Cerebellar nuclear complex (tissue), 1 donor: ENCODE measurements at regions not wholly inside any gene's neighbourhood (a gene's known extent, or its start where the extent isn't known, plus 50 kb on each side); places are given as distances from the start of the nearest gene placed in this dataset.

Experiments
- DNase-seq, 2 experiments: peaks; one replicate each; lab custom pipeline; 2025; lab: John Stamatoyannopoulos, UW

DNA sequence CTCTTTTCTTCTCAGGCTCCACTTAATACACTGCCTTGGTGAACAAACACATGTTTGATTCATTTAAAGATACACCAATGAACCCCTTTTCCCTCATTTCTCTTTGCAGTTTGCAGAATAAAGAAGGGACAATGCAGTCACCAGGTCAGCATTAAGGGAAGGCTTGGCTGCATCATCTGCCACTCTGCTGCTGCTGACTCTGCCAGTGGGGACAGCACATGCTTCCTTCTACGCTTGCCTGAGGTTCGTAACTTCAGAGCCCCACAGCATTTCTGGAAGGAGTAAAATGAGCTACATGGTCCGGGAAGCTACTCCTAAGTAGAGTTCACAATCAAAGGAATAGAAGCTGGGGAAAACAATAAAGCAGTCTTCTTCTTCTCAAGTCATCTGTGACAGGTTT, 178.9 kb upstream of the GATB start:
- peak in 1 of 2 experiments; percentile 18 for DNase-seq

- no peak for DNase-seq
Measured at GRCh38 chr4:151935411-151935810, 174.6 kb upstream of the GATB start.

DNA sequence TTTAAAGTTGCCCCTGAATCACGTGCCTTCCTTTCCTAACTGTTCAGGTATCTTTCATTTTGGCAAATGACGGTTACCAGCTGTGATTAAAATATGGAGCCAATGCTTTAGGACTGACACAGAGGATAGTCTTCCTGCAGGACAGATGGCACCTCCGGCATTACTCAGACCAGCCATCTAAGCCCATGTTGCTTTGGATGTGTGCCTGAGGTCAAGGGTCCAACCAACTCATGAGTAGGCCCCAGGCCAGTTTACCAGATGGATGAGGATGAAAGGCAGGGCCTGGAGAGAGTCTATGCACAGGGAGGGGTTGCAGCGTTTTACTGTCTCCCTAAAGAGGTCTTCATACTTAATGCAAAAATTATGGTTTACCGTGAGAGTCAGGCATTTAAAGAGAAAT, 174.0 kb upstream of the GATB start:
- peak; percentile 94 to 96 for DNase-seq

DNA sequence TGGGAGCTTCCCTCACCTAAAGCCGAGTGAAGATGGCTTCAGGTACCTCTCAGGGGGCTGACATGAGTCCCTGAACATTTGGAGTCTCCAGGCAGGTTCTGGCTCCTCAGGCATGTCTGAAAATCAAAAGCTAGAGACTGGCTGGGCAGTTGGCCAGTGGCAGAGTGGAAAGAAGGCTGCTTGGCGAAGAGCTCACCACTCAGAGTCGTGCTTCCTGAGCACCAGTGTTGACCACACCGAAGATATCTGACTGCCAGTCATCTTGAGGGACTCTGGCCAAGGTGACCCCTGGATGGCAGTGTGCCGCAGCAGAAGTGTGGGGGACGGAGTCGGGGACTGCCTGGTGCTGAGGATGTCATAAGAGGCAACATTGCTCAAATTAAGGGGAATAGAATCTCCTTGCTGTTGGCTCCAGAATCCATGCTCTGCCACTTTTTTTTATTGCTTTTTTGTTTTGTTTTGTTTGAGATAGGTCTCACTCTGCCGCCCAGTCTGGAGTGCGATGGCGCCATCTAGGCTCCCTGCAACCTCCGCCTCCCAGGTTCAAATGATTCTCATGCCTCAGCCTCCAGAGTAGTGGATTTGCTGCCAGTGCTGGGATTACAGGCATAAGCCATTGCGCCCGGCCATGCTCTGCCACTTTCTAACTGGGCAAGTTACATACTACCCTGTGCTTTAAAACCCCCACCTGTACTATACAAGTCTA, 172.5 kb upstream of the GATB start:
- DNase-seq, result peak; percentile 68

DNA sequence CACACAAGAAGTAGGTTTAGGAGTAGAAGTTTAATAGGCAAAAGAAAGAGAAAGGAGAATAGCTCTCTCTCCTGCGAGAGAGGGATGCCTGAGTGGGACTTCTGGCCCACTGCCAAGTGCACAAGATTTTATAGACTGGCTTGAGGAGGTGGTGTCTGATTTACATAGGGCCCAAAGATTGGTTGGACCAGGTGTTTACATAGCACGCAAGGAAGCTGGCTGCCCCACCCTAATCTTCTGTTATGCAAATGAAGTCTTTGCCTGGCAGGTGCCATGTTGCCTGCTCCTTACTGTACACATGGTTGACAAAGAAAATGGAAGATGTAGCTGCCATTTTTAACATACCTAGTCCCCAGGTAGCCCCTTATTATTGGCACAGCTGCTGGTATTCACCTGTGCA, 170.8 kb upstream of the GATB start:
- no peak for DNase-seq

GRCh38 chr4:151930372-151930771, 169.6 kb upstream of the GATB start:
- no peak for DNase-seq

DNA sequence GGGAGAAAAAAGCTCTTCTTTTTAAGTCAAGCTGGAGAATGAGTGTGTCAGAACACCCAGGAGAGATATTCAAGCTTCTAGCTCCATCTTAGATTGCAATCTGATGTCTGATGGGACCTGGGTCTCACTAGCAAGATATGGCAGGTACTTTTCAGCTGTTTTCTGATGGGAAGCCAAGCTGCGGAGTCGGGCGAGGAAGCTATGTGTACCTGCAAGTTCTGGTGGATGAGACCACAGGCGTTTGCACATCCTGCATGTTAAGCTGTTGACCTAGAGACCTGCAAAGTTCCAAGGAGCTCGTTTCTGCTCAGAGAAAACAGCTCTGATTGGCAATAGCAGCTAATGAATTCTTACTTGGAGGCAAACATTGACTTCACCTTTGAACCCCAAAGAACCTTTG, 167.3 kb upstream of the GATB start:
- DNase-seq, result no peak

DNA sequence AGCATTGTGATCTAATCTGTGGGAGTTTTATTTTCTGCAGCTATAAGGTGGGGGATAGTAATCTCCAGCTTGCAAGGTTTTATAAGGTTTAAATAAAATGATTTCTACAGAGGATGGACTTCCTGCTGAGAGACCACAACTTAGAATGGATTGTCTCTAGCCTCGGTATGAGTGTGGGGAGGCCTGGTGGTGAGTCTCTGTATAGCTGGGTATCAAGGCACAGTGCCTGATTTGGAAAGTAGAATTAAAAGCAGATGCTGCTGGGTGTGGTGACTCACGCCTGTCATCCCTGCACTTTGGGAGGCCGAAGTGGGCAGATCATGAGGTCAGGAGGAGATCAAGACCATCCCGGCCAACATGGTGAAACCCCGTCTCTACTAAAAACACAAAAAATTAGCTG, 162.0 kb upstream of the GATB start:
- no peak for DNase-seq

GRCh38 chr4:151922306-151922705, 161.5 kb upstream of the GATB start:
- no peak for DNase-seq

- no peak for DNase-seq
Measured at GRCh38 chr4:151921811-151922210, 161.0 kb upstream of the GATB start.

DNA sequence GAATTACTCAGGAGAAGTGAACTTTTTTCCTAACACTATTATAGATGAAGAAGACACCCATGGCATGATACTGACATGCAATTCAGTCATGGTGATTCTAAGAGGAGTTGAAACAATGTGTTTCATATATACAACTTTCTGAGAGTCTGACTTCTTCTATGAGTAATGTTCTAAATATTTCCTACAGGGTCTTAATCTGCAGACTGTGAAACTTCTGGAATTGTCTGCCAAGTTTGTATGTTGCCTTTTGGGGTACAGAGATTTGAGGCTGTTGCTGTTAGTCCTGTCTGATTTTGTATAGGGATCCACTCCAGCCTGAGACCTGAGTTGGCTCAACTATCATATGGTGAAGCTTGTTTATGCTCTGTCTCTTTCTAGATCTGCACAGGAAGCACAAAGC, 160.6 kb upstream of the GATB start:
- DNase-seq, result no peak

DNA sequence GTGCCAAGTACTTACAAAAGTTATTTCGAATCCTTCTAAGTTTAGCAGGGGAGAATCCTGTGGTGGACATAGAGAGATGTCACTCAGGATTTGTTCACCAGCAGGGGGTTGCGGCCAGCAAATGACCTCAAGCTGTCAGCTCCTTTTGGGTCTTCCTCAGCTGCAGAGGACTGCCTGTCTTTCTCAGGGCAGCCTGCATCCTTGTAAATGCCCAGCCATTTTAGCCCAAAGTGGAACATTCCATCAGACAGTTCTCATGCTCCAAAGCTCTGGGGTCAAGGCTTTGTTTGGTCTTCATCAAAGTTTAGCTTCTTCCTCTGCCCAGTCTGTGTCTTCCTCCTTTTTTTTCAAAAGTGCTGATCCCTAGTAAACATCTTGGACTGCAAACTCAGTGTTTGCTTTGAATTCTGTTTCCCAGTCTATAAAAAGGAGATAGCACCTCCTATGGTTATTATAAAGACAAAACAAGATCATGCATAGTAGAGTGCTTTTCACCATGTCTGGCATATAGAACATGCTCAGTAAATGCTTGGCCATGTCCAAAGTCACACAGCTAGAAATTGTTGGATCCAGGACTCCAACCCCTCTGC, 156.4 kb upstream of the GATB start:
- no peak for DNase-seq

DNA sequence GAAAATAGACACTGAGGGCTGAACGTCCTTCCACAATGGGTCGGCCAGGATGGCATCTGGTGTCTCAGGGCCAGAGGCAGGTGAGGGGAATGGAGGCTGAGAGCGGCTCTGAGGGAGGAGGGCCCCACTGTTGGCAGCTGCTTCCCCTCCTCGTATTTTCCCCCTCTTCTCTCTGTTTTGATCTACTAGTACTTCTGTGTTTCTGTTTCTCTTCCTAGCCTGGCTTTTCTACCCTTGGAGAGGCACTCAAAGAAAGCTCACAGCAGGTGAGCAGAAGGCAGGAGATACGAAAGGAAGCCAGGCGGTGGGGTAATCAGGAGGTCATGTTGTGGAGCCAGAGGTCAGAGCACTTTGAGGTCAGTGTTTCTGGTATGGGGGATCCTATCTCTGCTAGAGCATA, 151.8 kb upstream of the GATB start:
- no peak for DNase-seq

GRCh38 chr4:151911970-151912369, 151.2 kb upstream of the GATB start:
- DNase-seq, result no peak

DNA sequence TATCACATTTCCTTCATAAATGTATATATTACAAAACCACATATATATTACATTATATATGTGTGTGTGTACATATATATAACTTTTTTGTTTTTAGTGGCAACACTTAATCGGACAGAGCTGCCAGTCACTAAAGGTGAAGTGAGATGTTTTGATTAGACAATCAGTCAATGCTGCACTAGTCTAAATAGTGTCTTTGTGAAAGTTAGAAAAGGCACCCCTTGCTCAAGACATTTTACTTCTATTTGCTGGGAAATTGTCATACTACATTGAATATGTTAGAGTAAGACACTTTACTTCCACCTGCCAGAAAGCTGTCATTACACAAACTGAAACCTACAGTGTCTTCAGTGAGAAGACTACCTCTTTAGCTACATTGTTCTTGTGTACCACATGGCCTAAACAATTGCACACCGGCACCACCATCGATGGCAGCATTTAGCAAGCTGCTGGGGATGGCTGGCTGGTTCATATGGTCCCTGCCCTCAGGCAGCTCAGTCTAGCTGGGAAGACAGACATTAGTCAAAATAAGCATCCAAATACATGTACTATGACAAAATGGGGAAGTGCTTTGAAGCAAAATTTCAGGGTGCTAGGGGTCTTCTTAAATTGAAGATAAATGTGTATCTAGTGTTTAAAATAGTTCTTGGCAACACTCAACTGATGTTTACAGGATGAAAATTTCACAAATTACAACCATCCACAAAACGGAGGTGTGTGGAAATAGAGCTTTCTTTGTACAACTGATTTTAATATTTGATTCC, 148.1 kb upstream of the GATB start:
- no peak for DNase-seq

DNA sequence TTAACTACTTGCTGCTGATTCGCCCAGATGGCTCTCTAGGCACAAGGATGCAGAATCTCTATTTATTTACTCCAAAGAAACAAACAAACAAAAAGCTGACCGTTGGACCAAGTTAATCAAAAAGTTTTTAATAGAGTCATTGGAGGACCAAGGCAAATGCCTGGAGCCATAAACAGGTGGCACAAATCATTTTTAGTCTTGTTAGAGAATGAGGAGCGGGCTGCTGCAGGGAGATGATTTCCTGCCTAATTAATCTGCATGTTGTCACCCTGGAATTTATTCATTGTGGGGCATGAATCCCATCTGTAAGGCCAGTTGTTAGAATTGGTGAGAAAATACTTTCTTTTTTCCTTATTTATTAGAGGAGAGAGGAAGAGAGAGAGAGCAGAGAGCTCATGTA, 147.4 kb upstream of the GATB start:
- no peak for DNase-seq

DNA sequence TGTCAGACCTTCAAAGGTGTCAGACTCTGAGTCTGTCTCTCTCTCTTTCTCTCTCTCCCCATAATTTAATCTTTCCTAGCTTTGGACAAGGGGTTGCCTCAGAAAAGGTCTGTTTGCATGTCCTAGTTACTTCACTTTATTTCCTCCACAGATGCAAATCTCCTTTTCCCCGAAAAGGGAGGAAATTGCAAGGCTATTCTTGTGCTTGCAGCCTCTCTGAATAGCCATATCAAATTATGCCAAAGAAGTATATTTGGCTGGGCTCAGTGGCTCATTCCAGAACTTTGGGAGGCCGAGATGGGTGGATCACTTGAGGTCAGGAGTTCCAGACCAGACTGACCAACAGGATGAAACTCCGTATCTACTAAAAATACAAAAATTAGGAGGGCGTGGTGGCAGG, 145.6 kb upstream of the GATB start:
- DNase-seq, result no peak

DNA sequence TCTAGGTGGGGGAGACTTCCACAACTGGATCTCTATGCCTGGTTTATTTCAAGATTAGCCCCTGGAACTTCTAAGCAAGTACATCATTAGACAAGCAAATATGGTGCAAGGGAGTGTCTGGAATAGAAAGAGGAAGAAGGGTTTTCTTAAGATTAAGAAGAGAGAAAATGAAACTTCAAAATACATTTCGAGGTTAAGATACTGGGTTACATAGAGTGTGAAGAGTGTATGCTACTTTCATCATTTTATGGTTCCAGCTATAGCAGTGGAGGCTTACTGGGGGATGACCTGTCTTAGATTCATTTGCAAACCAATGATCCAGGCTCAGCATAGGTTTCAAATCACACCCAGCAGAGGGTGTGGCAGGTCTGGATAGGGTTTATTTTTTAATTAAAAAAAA, 144.4 kb upstream of the GATB start:
- no peak for DNase-seq

DNA sequence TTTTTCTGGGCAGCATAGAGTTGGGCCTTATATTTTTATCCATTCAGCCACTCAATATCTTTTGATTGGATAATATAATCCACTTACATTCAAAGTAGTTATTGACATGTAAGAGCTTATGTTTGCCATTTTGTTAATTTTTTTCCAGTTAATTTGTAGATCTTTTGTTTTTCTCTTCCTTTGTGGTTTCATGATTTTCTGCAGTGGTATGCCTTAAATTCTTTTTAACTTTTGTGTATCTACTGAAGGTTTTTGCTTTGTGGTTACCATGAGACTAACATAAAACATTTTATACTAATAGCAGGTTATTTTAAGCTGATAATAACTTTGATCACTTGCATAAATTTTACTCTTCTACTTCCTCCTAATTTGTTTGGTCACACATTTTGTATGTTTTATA, 140.8 kb upstream of the GATB start:
- DNase-seq, result no peak

DNA sequence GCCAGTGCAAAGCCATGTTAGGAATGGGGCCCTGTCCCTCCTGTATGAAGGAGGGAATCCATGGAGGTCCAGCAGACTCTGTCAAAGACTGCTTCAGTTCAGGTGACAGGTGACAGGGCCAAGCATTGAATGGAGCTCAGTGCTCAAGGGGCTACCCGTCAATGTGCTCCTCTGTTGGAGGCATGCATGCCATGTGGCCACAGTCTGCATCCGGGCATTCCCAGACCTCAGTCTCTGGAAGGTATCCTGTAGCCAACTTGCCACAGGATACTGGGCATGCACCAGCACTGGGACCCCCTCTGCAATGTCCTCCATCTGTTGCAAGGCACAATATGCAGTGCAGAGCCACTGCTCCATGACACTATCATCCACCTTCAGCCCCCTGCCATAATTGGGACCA, 136.1 kb upstream of the GATB start:
- no peak for DNase-seq

GRCh38 chr4:151895671-151896070, 134.9 kb upstream of the GATB start:
- DNase-seq, result no peak

DNA sequence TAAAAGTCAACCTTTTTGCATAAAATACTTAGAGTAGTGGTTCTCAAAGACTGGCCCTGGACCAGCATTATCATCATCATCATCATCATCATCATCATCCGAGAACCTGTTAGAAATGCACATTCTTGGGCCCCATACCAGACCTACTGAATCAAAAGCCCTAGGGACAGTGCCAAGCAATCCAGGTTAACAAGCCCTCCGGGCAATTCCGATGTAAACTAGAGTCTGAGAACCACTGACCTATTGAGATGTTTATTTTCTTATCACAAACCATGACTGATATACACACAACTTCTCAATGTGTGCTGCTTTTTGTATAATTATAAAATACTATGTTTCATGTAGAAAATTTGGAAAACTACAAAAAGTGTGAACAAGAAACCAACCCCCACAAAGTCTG, 133.4 kb upstream of the GATB start:
- no peak for DNase-seq

DNA sequence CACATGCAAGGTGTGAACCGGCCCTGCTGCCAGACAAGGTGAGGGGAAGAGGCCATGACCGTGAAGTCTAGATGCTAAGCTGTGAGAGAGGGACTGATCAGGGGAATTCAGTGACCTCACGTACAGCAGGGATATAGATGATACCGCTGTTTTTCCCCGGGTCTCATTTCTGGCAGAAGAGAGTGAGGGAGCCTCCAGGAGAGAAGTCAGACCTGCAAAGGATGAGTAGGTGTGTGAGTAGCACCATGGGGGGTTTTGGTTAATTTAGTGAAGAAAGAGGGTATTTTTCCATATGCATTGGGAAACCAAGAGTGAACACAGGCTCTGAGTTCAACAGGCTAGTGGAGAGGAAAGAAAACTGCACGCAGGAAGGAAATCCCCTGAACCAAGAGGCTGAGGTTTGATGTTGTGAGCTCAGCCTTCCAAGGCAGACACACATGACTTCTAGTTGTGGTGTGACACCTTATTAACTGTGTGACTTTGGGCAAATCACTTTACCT, 127.6 kb upstream of the GATB start:
- no peak for DNase-seq
